HepG2 (cell line): ENCODE measurements at regions not wholly inside any gene's neighbourhood (a gene's known extent, or its start where the extent isn't known, plus 50 kb on each side); places are given as distances from the start of the nearest gene placed in this dataset.

Experiments
- FOXJ3 ChIP-seq: sonication (generic); formaldehyde crosslinking; IDR thresholded peaks from 2 replicates; pipeline ENCODE4 v1.4.0; 2020; ENCODE audit warnings: missing genetic modification reagents, mild to moderate bottlenecking, borderline replicate concordance
- HNF4G ChIP-seq, 2 experiments: sonication (generic) in 1 of 2; formaldehyde crosslinking in 1 of 2; IDR thresholded peaks; 2 replicates each; pipeline versions ENCODE4 v1.4.0 to v1.6.1; 2011 to 2020; ENCODE audit warnings: borderline replicate concordance in 2 of 2, low read depth in 2 of 2, mild to moderate bottlenecking in 2 of 2, low read length in 1 of 2, missing genetic modification reagents in 1 of 2, moderate library complexity in 1 of 2
- HNRNPLL ChIP-seq: fragments of 200-400 bp; formaldehyde crosslinking; IDR thresholded peaks from 2 replicates; pipeline ENCODE4 v1.6.1; 2017; ENCODE audit warnings: mild to moderate bottlenecking, low read depth, low read length; ENCODE audit not compliant: poor library complexity, severe bottlenecking
- KDM5B ChIP-seq: sonication (generic); formaldehyde crosslinking; IDR thresholded peaks from 2 replicates; pipeline ENCODE4 v1.4.0; 2020; ENCODE audit warnings: missing genetic modification reagents, mild to moderate bottlenecking, borderline replicate concordance
- NFE2L1 ChIP-seq: sonication (generic); formaldehyde crosslinking; IDR thresholded peaks from 2 replicates; pipeline ENCODE4 v1.4.0; 2020; ENCODE audit warnings: missing genetic modification reagents, mild to moderate bottlenecking, borderline replicate concordance
- PHF20 ChIP-seq: sonication (generic); formaldehyde crosslinking; IDR thresholded peaks from 2 replicates; pipeline ENCODE4 v1.5.0; 2020; ENCODE audit warnings: mild to moderate bottlenecking, missing genetic modification reagents
- TAF1 ChIP-seq: sonication (generic); formaldehyde crosslinking; IDR thresholded peaks from 2 replicates; pipeline ENCODE4 v1.4.0; 2020; ENCODE audit warnings: missing genetic modification reagents
- YEATS4 ChIP-seq: sonication (generic); formaldehyde crosslinking; IDR thresholded peaks from 2 replicates; pipeline ENCODE4 v1.4.0; 2020; ENCODE audit warnings: missing genetic modification reagents, borderline replicate concordance
- ZFP1 ChIP-seq: IDR thresholded peaks from 2 replicates; pipeline ENCODE4 v1.6.1; 2016
- ZMYM3 ChIP-seq: sonication (generic); formaldehyde crosslinking; IDR thresholded peaks from 2 replicates; pipeline ENCODE4 v1.5.1; 2020; ENCODE audit warnings: mild to moderate bottlenecking, missing genetic modification reagents
- ZNF331 ChIP-seq: sonication (generic); formaldehyde crosslinking; IDR thresholded peaks from 2 replicates; pipeline ENCODE4 v1.4.0; 2020; ENCODE audit warnings: missing genetic modification reagents
- ZNF562 ChIP-seq: sonication (generic); formaldehyde crosslinking; IDR thresholded peaks from 2 replicates; pipeline ENCODE4 v1.8.0; 2022; ENCODE audit warnings: missing genetic modification reagents, borderline replicate concordance
- ZNF563 ChIP-seq: sonication (generic); formaldehyde crosslinking; IDR thresholded peaks from 2 replicates; pipeline ENCODE4 v1.8.0; 2022; ENCODE audit warnings: mild to moderate bottlenecking, moderate library complexity, missing genetic modification reagents
- ZNF674 ChIP-seq: sonication (generic); formaldehyde crosslinking; IDR thresholded peaks from 2 replicates; pipeline ENCODE4 v1.5.0; 2020; ENCODE audit warnings: low read depth, mild to moderate bottlenecking, missing genetic modification reagents
- ZNF746 ChIP-seq: sonication (generic); formaldehyde crosslinking; IDR thresholded peaks from 2 replicates; pipeline ENCODE4 v1.8.0; 2022; ENCODE audit warnings: mild to moderate bottlenecking, missing genetic modification reagents
- TF ChIP-seq, protein P1 (sequence below), 2 experiments: fragments of 450-650 bp in 1 of 2; sonication (generic) in 1 of 2; formaldehyde crosslinking in 1 of 2; IDR thresholded peaks; 2 replicates each; pipeline versions ENCODE4 v1.6.1 to v1.8.0; 2016 to 2022; ENCODE audit warnings: antibody characterized with exemption in 1 of 2, mild to moderate bottlenecking in 1 of 2, missing genetic modification reagents in 1 of 2
- TF ChIP-seq, protein P2 (sequence below): sonication (generic); formaldehyde crosslinking; IDR thresholded peaks from 2 replicates; pipeline ENCODE4 v1.5.1; 2020; ENCODE audit warnings: missing genetic modification reagents, mild to moderate bottlenecking, borderline replicate concordance
- TF ChIP-seq, protein P3 (sequence below): sonication (generic); formaldehyde crosslinking; IDR thresholded peaks from 2 replicates; pipeline ENCODE4 v1.5.1; 2020; ENCODE audit warnings: missing genetic modification reagents, mild to moderate bottlenecking, borderline replicate concordance

DNA sequence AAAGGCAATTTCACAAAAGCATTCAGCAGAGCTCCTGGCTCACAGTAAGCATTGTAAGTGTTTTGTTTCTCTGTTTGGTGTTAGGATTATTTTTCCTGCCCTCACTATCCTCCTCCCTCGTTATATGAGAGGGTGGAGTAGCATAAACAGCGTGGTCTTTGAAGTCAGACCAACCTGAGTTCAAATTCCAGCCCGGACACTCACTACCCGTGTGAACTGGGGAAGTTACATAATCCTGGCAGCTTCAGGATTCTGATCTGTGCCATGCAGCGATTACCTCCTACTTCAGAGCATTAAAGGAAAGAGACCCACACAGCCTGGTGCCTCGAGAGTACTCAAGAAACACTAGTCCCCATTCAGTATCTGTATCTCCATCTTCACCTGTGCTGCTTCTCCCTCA lies 386.5 kb downstream of the INHBA start (continued):
- TF ChIP-seq NFE2L1 (CRISPR knock-in tag): no peak
- no peak for TF ChIP-seq TAF1 (CRISPR knock-in tag)
- TF ChIP-seq ZMYM3 (CRISPR knock-in tag): 0 out of 2 replicates have a peak, but pooled peaks have one; percentile 40
- no peak for TF ChIP-seq ZNF674
- no peak for TF ChIP-seq ZNF563 (CRISPR knock-in tag)
- TF ChIP-seq FOXJ3 (CRISPR knock-in tag): peak; percentile 91; the same call in 1 of the 2 replicates
- 0 out of 2 replicates have a peak, but pooled peaks have one; percentile 58 for TF ChIP-seq ZNF746 (CRISPR knock-in tag)
- peak; percentile 81; the same call in 1 of the 2 replicates for TF ChIP-seq ZNF331 (CRISPR knock-in tag)
- TF ChIP-seq, protein P1, sequence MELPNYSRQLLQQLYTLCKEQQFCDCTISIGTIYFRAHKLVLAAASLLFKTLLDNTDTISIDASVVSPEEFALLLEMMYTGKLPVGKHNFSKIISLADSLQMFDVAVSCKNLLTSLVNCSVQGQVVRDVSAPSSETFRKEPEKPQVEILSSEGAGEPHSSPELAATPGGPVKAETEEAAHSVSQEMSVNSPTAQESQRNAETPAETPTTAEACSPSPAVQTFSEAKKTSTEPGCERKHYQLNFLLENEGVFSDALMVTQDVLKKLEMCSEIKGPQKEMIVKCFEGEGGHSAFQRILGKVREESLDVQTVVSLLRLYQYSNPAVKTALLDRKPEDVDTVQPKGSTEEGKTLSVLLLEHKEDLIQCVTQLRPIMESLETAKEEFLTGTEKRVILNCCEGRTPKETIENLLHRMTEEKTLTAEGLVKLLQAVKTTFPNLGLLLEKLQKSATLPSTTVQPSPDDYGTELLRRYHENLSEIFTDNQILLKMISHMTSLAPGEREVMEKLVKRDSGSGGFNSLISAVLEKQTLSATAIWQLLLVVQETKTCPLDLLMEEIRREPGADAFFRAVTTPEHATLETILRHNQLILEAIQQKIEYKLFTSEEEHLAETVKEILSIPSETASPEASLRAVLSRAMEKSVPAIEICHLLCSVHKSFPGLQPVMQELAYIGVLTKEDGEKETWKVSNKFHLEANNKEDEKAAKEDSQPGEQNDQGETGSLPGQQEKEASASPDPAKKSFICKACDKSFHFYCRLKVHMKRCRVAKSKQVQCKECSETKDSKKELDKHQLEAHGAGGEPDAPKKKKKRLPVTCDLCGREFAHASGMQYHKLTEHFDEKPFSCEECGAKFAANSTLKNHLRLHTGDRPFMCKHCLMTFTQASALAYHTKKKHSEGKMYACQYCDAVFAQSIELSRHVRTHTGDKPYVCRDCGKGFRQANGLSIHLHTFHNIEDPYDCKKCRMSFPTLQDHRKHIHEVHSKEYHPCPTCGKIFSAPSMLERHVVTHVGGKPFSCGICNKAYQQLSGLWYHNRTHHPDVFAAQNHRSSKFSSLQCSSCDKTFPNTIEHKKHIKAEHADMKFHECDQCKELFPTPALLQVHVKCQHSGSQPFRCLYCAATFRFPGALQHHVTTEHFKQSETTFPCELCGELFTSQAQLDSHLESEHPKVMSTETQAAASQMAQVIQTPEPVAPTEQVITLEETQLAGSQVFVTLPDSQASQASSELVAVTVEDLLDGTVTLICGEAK (IDR thresholded peaks at IDR 0.05): no peak
- TF ChIP-seq, protein P1 (CRISPR knock-in tag; IDR thresholded peaks at IDR 0.05): 0 out of 2 replicates have a peak, but pooled peaks have one; percentile 9
- TF ChIP-seq ZFP1 (CRISPR knock-in tag): peak; percentile 44; the same call in 1 of the 2 replicates
- no peak for TF ChIP-seq ZNF562 (CRISPR knock-in tag)
- TF ChIP-seq PHF20 (CRISPR knock-in tag): no peak
- TF ChIP-seq KDM5B (CRISPR knock-in tag): no peak
- TF ChIP-seq, protein P2, sequence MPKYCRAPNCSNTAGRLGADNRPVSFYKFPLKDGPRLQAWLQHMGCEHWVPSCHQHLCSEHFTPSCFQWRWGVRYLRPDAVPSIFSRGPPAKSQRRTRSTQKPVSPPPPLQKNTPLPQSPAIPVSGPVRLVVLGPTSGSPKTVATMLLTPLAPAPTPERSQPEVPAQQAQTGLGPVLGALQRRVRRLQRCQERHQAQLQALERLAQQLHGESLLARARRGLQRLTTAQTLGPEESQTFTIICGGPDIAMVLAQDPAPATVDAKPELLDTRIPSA (CRISPR knock-in tag): no peak
- TF ChIP-seq, protein P3, sequence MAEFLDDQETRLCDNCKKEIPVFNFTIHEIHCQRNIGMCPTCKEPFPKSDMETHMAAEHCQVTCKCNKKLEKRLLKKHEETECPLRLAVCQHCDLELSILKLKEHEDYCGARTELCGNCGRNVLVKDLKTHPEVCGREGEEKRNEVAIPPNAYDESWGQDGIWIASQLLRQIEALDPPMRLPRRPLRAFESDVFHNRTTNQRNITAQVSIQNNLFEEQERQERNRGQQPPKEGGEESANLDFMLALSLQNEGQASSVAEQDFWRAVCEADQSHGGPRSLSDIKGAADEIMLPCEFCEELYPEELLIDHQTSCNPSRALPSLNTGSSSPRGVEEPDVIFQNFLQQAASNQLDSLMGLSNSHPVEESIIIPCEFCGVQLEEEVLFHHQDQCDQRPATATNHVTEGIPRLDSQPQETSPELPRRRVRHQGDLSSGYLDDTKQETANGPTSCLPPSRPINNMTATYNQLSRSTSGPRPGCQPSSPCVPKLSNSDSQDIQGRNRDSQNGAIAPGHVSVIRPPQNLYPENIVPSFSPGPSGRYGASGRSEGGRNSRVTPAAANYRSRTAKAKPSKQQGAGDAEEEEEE (CRISPR knock-in tag): no peak
- TF ChIP-seq YEATS4 (CRISPR knock-in tag): no peak
- TF ChIP-seq HNRNPLL: no peak
- TF ChIP-seq HNF4G (IDR thresholded peaks at IDR 0.05; ENCODE audit: borderline replicate concordance, low read depth, low read length): peak; percentile 84
- TF ChIP-seq HNF4G (CRISPR knock-in tag; IDR thresholded peaks at IDR 0.05; ENCODE audit: borderline replicate concordance, low read depth): peak; percentile 85; the same call in 1 of the 2 replicates
